IMR-90 (cell line): ENCODE measurements at regions not wholly inside any gene's neighbourhood (a gene's known extent, or its start where the extent isn't known, plus 50 kb on each side); places are given as distances from the start of the nearest gene placed in this dataset.

ENCODE experiments used
- CTCF ChIP-seq: conservative IDR thresholded peaks from 2 replicates; pipeline ENCODE4 v1.5.1; 2012; ENCODE audit warnings: mild to moderate bottlenecking, low read depth, low read length, improper control_type of control experiment
- ELK1 ChIP-seq: fragments of 150-350 bp; IDR thresholded peaks from 2 replicates; pipeline ENCODE4 v1.6.1; 2016; ENCODE audit warnings: low read depth, mild to moderate bottlenecking, low read length, moderate library complexity, borderline replicate concordance
- MAZ ChIP-seq: IDR thresholded peaks from 2 replicates; pipeline ENCODE4 v1.6.1; 2012; ENCODE audit warnings: low read depth, mild to moderate bottlenecking, low read length, improper control_type of control experiment, moderate library complexity, borderline replicate concordance
- NFE2L2 ChIP-seq: fragments of 150-350 bp; IDR thresholded peaks from 2 replicates; pipeline ENCODE4 v1.6.1; 2016; ENCODE audit warnings: low read depth, mild to moderate bottlenecking, low read length
- POLR2A ChIP-seq: IDR thresholded peaks from 2 replicates; pipeline ENCODE4 v1.6.1; 2012; ENCODE audit warnings: mild to moderate bottlenecking, low read depth, low read length
- RAD21 ChIP-seq: IDR thresholded peaks from 2 replicates; pipeline ENCODE4 v1.6.1; 2012; ENCODE audit warnings: low read length, improper control_type of control experiment
- USF2 ChIP-seq: fragments of 150-350 bp; IDR thresholded peaks from 2 replicates; pipeline ENCODE4 v1.6.1; 2017; ENCODE audit warnings: mild to moderate bottlenecking, antibody characterized with exemption, low read length, low read depth

- no peak for TF ChIP-seq CTCF
- TF ChIP-seq NFE2L2, result no peak
- TF ChIP-seq RAD21, result no peak
- TF ChIP-seq POLR2A, result no peak
- TF ChIP-seq MAZ, result no peak
- TF ChIP-seq ELK1, result no peak
- no peak for TF ChIP-seq USF2
Measured at GRCh38 chr6:97639702-97640101, 356.7 kb upstream of the MMS22L start.
